C4-2B (cell line): ENCODE measurements at regions not wholly inside any gene's neighbourhood (a gene's known extent, or its start where the extent isn't known, plus 50 kb on each side); places are given as distances from the start of the nearest gene placed in this dataset.

Experiments used
- H3K27ac ChIP-seq: fragments of 450-650 bp; 2 replicates; pipeline ENCODE4 v1.5.1; 2017
- CTCF ChIP-seq: fragments of 450-650 bp; conservative IDR thresholded peaks from 2 replicates; pipeline ENCODE4 v1.5.1; 2017; ENCODE audit warnings: mild to moderate bottlenecking
- ZFX ChIP-seq: fragments of 450-650 bp; IDR thresholded peaks from 2 replicates; pipeline ENCODE4 v1.6.1; 2017

- TF ChIP-seq CTCF (no peak), ZFX (no peak)
- H3K27ac ChIP-seq, result no peak overlapping the region
These were observed 467.3 kb upstream of the B3GAT1 start for GRCh38 chr11:134879341-134879740.

GRCh38 chr11:134878785-134879184 lies 466.7 kb upstream of the B3GAT1 start:
- TF ChIP-seq CTCF, result no peak
- TF ChIP-seq ZFX, result no peak

GRCh38 chr11:134876226-134876625 lies 464.2 kb upstream of the B3GAT1 start:
- TF ChIP-seq ZFX (no peak), CTCF (no peak)
- no peak overlapping the region for H3K27ac ChIP-seq

More at GRCh38 chr11:134878785-134879184, 466.7 kb upstream of the B3GAT1 start:
- no peak overlapping the region for H3K27ac ChIP-seq

GRCh38 chr11:134866981-134867675 lies 455.1 kb upstream of the B3GAT1 start:
- H3K27ac ChIP-seq, result no peak overlapping the region
- TF ChIP-seq CTCF, result no peak

- TF ChIP-seq CTCF, result no peak
- no peak for TF ChIP-seq ZFX
- no peak overlapping the region for H3K27ac ChIP-seq
These were observed 454.2 kb upstream of the B3GAT1 start for GRCh38 chr11:134866215-134866614.

- no peak for TF ChIP-seq ZFX
- no peak for TF ChIP-seq CTCF
- no peak overlapping the region for H3K27ac ChIP-seq
These were observed 452.9 kb upstream of the B3GAT1 start for GRCh38 chr11:134864968-134865305.

GRCh38 chr11:134864233-134864967 lies 452.4 kb upstream of the B3GAT1 start:
- no peak for TF ChIP-seq ZFX
- TF ChIP-seq CTCF, result no peak
- no peak overlapping the region for H3K27ac ChIP-seq
